ENCODE measurements at regions not wholly inside any gene's neighbourhood (a gene's known extent, or its start where the extent isn't known, plus 50 kb on each side); places are given as distances from the start of the nearest gene placed in this dataset.

GRCh38 chr2:34387536-34387935 lies 788.4 kb upstream of the FAM98A start (continued):
- TF ChIP-seq RB1 (IDR thresholded peaks at IDR 0.05; ENCODE audit: borderline replicate concordance), result no peak
- no peak for TF ChIP-seq NR2C2 (IDR thresholded peaks at IDR 0.05; ENCODE audit: borderline replicate concordance, control insufficient read depth, insufficient read length, low read depth)
- no peak for TF ChIP-seq NR2C1 (IDR thresholded peaks at IDR 0.05)

GRCh38 chr2:34379586-34379985 lies 780.5 kb upstream of the FAM98A start:
- SMC1A ChIA-PET (ENCODE audit: uncharacterized antibody, unreplicated experiment), result interaction anchor here (0.6 to 0.7 kb wide), 3 partner anchors 137 to 1880 kb away, joined by 3 read pairs; no protein-coding TSS in a partner anchor
- ATAC-seq (no peak), DNase-seq (ENCODE audit: low read depth, low spot score) (no peak), FAIRE-seq (no peak)
- Histone ChIP-seq H3K27ac (ENCODE audit: control insufficient read depth, insufficient read depth) (no peak overlapping the region), H3K27me3 (replicated peaks in 1 of 2; ENCODE audit: control insufficient read depth in 2 of 2, insufficient read depth in 2 of 2, low read length in 1 of 2) (no peaks in the 10 kb centered on the region), H3K4me3 (no peak overlapping the region), H4K20me1 (ENCODE audit: control insufficient read depth, insufficient read depth) (no peaks in the 10 kb centered on the region), H3K4me2 (ENCODE audit: control insufficient read depth, insufficient read depth) (no peak overlapping the region), H2AFZ (ENCODE audit: control insufficient read depth, low read depth, low read length) (no peak overlapping the region), H3K9ac (ENCODE audit: control insufficient read depth, insufficient read depth, low read length) (no peak overlapping the region), H3K9me3 (replicated peaks; ENCODE audit: control insufficient read depth, insufficient read depth, low read length) (no peaks in the 10 kb centered on the region), H3K4me1 (ENCODE audit: control insufficient read depth, insufficient read depth, low read length) (no peaks in the 10 kb centered on the region), H3K79me2 (ENCODE audit: control insufficient read depth, insufficient read depth, low read length) (no peaks in the 10 kb centered on the region), H3K36me3 (ENCODE audit: control insufficient read depth in 2 of 2, insufficient read depth in 2 of 2, low read length in 1 of 2) (no peaks in the 10 kb centered on the region)
- BruUV-seq (replicated peaks), result no TSS peak
- CTCF ChIA-PET, result no interaction called here
- no peak for TF ChIP-seq ZNF622 (IDR thresholded peaks at IDR 0.05)
- RAD21 ChIA-PET (ENCODE audit: unreplicated experiment), result no interaction called here
- intact Hi-C loops (cut with micrococcal nuclease; ENCODE audit: unreplicated experiment), result no loop called here
- POLR2A ChIA-PET, result no interaction called here
- WGBS (ENCODE audit: insufficient coverage, insufficient replicate concordance, low lambda C conversion rate, missing lambda C conversion rate), result 77% methylated on average over 2 of the region's 2 CpGs
- in situ Hi-C loops (cut with MboI), result no loop called here

- DNase-seq (ENCODE audit: low read depth, low spot score) (no peak), FAIRE-seq (no peak), ATAC-seq (no peak)
- H3K27me3 ChIP-seq (replicated peaks in 1 of 2; ENCODE audit: control insufficient read depth in 2 of 2, insufficient read depth in 2 of 2, low read length in 1 of 2), result no peaks in the 10 kb centered on the region
- H3K36me3 ChIP-seq (ENCODE audit: control insufficient read depth in 2 of 2, insufficient read depth in 2 of 2, low read length in 1 of 2), result no peaks in the 10 kb centered on the region
- no peak overlapping the region for H3K27ac ChIP-seq (ENCODE audit: control insufficient read depth, insufficient read depth)
- no peaks in the 10 kb centered on the region for H3K79me2 ChIP-seq (ENCODE audit: control insufficient read depth, insufficient read depth, low read length)
- no peak overlapping the region for H2AFZ ChIP-seq (ENCODE audit: control insufficient read depth, low read depth, low read length)
- 42% methylated on average over 4 of the region's 4 CpGs for WGBS (ENCODE audit: insufficient coverage, insufficient replicate concordance, low lambda C conversion rate, missing lambda C conversion rate)
- no TSS peak for BruUV-seq (replicated peaks)
- H3K9me3 ChIP-seq (replicated peaks; ENCODE audit: control insufficient read depth, insufficient read depth, low read length), result no peaks in the 10 kb centered on the region
- H3K9ac ChIP-seq (ENCODE audit: control insufficient read depth, insufficient read depth, low read length), result no peak overlapping the region
- no peaks in the 10 kb centered on the region for H4K20me1 ChIP-seq (ENCODE audit: control insufficient read depth, insufficient read depth)
- SMC1A ChIA-PET (ENCODE audit: uncharacterized antibody, unreplicated experiment), result interaction anchor here (1.6 kb wide), 1 partner anchor 15 kb away, joined by 4 read pairs; no protein-coding TSS in a partner anchor
- in situ Hi-C loops (cut with MboI) (no loop called here), intact Hi-C loops (cut with micrococcal nuclease; ENCODE audit: unreplicated experiment) (no loop called here)
- POLR2A ChIA-PET, result no interaction called here
- no peaks in the 10 kb centered on the region for H3K4me1 ChIP-seq (ENCODE audit: control insufficient read depth, insufficient read depth, low read length)
- CTCF ChIA-PET, result interaction anchor here (0.6 kb wide), 1 partner anchor 288 kb away, joined by 3 read pairs; no protein-coding TSS in a partner anchor
- no peak overlapping the region for H3K4me2 ChIP-seq (ENCODE audit: control insufficient read depth, insufficient read depth)
- no peak overlapping the region for H3K4me3 ChIP-seq
- RAD21 ChIA-PET (ENCODE audit: unreplicated experiment), result no interaction called here
- no peak for TF ChIP-seq PAX8 (IDR thresholded peaks at IDR 0.05)
- no peak for TF ChIP-seq CHD2 (IDR thresholded peaks at IDR 0.05; ENCODE audit: borderline replicate concordance, low read depth, low read length)
- no peak for TF ChIP-seq CBX3 (IDR thresholded peaks at IDR 0.05; ENCODE audit: borderline replicate concordance, low read depth)
- no peak for TF ChIP-seq RFX5 (IDR thresholded peaks at IDR 0.05; ENCODE audit: low read depth, low read length)
- TF ChIP-seq MEF2A (IDR thresholded peaks at IDR 0.05; ENCODE audit: insufficient read depth, low read depth, low read length), result no peak
- TF ChIP-seq RCOR1 (conservative IDR thresholded peaks at IDR 0.05; ENCODE audit: low read depth, low read length), result no peak
- no peak for TF ChIP-seq SKIL (IDR thresholded peaks at IDR 0.05; ENCODE audit: low read depth, poor library complexity, severe bottlenecking)
- no peak for TF ChIP-seq CREB1 (IDR thresholded peaks at IDR 0.05; ENCODE audit: low read depth)
- no peak for TF ChIP-seq SP1 (IDR thresholded peaks at IDR 0.05; ENCODE audit: low read depth, low read length)
Observed at GRCh38 chr2:34373586-34374233, 774.6 kb upstream of the FAM98A start.

All from GM12878 (cell line).